Muscle layer of colon (tissue), 2 donors: ENCODE measurements at regions not wholly inside any gene's neighbourhood (a gene's known extent, or its start where the extent isn't known, plus 50 kb on each side); places are given as distances from the start of the nearest gene placed in this dataset.

Experiments used
- H3K27ac ChIP-seq: one replicate; pipeline ENCODE4 v1.7.0; 2013; ENCODE audit warnings: low read depth, mild to moderate bottlenecking, low read length, moderate library complexity
- H3K27me3 ChIP-seq, 2 donors: one replicate each; pipeline ENCODE4 v1.7.0; 2013; ENCODE audit warnings: low read length in 2 of 2, mild to moderate bottlenecking in 2 of 2; ENCODE audit not compliant: insufficient read depth in 2 of 2, control insufficient read depth in 1 of 2
- H3K36me3 ChIP-seq: one replicate; pipeline ENCODE4 v1.7.0; 2013; ENCODE audit warnings: mild to moderate bottlenecking, low read length; ENCODE audit not compliant: insufficient read depth
- H3K4me1 ChIP-seq: one replicate; pipeline ENCODE4 v1.7.0; 2013; ENCODE audit warnings: mild to moderate bottlenecking, low read length; ENCODE audit not compliant: insufficient read depth
- H3K4me3 ChIP-seq, 2 donors: one replicate each; pipeline ENCODE4 v1.7.0; 2013; ENCODE audit warnings: low read length in 2 of 2, low read depth in 1 of 2, mild to moderate bottlenecking in 1 of 2, moderate library complexity in 1 of 2
- H3K9ac ChIP-seq: one replicate; pipeline ENCODE4 v1.7.0; 2013; ENCODE audit warnings: low read length
- H3K9me3 ChIP-seq: one replicate; pipeline ENCODE4 v1.7.0; 2013; ENCODE audit warnings: mild to moderate bottlenecking, low read length
- donor health status: abdominal sarcoma.
- donor health status: Adenocarcinoma of cecum.

DNA sequence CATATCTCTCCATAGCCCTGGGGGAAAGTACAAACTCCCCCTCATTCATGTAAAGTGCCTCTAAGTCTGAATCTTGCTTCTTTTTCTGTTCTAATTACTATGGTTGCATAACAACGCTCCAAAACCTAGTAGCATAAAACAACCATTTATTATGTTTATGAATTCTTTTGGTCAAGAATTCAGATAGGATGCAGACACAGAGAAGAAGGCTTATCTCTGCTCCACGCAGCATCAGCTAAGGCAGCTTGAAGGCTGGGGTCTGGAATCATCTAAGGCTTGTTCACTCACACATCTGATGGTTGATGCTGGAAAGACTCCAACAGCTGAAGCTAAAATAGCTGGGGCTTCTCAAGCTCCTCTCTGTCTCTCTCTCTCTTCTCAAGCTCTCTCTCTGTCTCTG lies 564.5 kb downstream of the ZNF674 start:
- Histone ChIP-seq H3K36me3 (no peaks in the 10 kb centered on the region), H3K9ac (no peak overlapping the region), H3K27ac (no peak overlapping the region), H3K27me3 (no peaks in the 10 kb centered on the region), H3K9me3 (no peaks in the 10 kb centered on the region), H3K4me1 (no peaks in the 10 kb centered on the region), H3K4me3 (no peak overlapping the region)

DNA sequence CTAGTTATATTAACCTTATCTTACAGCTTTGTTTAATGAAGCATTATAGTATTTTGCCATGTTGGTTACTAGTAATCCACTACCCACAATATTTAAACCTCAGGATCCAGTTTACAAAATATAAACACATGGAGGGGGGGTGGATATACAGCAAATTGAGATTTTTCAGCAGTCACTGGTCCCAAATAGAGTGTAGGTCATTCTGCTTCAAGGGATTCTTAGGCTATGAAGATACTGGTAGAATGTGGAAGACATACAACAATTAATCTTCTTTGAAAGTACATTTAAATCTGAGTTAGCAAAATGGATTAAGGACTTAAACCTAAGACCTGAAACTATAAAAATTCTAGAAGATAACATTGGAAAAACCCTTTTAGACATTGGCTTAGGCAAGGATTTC lies 569.6 kb downstream of the ZNF674 start:
- no peak overlapping the region for H3K4me3 ChIP-seq
- H3K36me3 ChIP-seq: no peaks in the 10 kb centered on the region
- H3K4me1 ChIP-seq: no peaks in the 10 kb centered on the region
- no peak overlapping the region for H3K27ac ChIP-seq
- no peaks in the 10 kb centered on the region for H3K27me3 ChIP-seq
- H3K9me3 ChIP-seq: no peaks in the 10 kb centered on the region
- no peak overlapping the region for H3K9ac ChIP-seq

- no peak overlapping the region for H3K9ac ChIP-seq
- no peaks in the 10 kb centered on the region for H3K9me3 ChIP-seq
Measured at GRCh38 chrX:45972636-45973035, 572.6 kb downstream of the ZNF674 start.

GRCh38 chrX:45959567-45959966 lies 585.7 kb downstream of the ZNF674 start:
- Histone ChIP-seq H3K9ac (no peak overlapping the region), H3K27ac (no peak overlapping the region), H3K9me3 (no peaks in the 10 kb centered on the region), H3K36me3 (no peaks in the 10 kb centered on the region), H3K4me1 (no peaks in the 10 kb centered on the region), H3K27me3 (no peaks in the 10 kb centered on the region), H3K4me3 (no peak overlapping the region)

More at GRCh38 chrX:45972636-45973035, 572.6 kb downstream of the ZNF674 start:
- H3K27me3 ChIP-seq: no peaks in the 10 kb centered on the region
- no peak overlapping the region for H3K4me3 ChIP-seq
- no peaks in the 10 kb centered on the region for H3K4me1 ChIP-seq
- H3K36me3 ChIP-seq: no peaks in the 10 kb centered on the region
- H3K27ac ChIP-seq: no peak overlapping the region

GRCh38 chrX:45956191-45956870 lies 588.9 kb downstream of the ZNF674 start:
- no peaks in the 10 kb centered on the region for H3K9me3 ChIP-seq
- H3K9ac ChIP-seq: no peak overlapping the region
- H3K27me3 ChIP-seq: no peaks in the 10 kb centered on the region

DNA sequence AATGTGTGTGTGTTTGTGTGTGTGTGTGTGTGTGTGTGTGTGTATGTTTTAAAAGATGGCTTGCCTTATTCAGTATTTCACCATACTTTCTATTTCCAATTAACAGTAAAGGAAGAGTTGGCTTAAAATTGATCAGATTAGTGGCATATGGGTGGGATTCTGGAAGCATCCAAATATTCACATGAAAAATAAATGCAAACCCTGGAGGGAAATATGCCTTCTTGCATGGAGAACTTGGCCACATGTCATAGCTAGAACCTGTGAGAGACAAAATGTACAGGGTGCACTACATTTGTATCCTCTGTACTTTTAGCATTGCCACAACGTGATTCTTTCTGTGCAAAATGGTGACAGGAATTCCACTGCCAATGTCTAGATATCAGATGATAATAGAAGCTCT lies 589.6 kb downstream of the ZNF674 start:
- no peak overlapping the region for H3K27ac ChIP-seq
- no peak overlapping the region for H3K4me3 ChIP-seq
- H3K9me3 ChIP-seq: no peaks in the 10 kb centered on the region
- H3K36me3 ChIP-seq: no peaks in the 10 kb centered on the region
- H3K4me1 ChIP-seq: no peaks in the 10 kb centered on the region
- no peak overlapping the region for H3K9ac ChIP-seq
- no peaks in the 10 kb centered on the region for H3K27me3 ChIP-seq

More at GRCh38 chrX:45956191-45956870, 588.9 kb downstream of the ZNF674 start:
- no peak overlapping the region for H3K4me3 ChIP-seq
- no peaks in the 10 kb centered on the region for H3K36me3 ChIP-seq
- H3K4me1 ChIP-seq: no peaks in the 10 kb centered on the region
- H3K27ac ChIP-seq: no peak overlapping the region

- Histone ChIP-seq H3K9me3 (no peaks in the 10 kb centered on the region), H3K4me3 (no peak overlapping the region), H3K4me1 (no peaks in the 10 kb centered on the region), H3K36me3 (no peaks in the 10 kb centered on the region), H3K27me3 (no peaks in the 10 kb centered on the region), H3K9ac (no peak overlapping the region), H3K27ac (no peak overlapping the region)
Measured at GRCh38 chrX:45954026-45954425, 591.2 kb downstream of the ZNF674 start.

DNA sequence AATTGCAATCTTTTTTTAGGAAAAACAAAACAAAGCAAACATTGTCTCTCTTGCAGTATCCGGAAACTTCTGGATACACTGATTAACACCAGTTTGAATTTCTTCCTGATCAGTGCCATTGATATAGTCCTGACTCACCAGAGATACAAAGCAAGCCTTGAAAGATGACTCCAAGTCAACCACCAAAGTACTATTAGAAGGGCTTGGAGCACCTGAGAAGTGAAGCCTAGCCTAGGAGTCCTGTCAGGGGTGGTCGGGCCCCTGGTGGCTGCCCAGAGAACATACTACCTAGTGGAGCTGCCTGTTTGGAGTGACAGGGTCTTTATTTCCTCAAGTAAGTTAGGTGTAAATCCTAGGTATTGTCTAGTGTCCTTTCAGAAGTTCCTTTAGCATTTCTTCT lies 593.2 kb downstream of the ZNF674 start:
- Histone ChIP-seq H3K36me3 (no peaks in the 10 kb centered on the region), H3K9me3 (no peaks in the 10 kb centered on the region), H3K4me1 (no peaks in the 10 kb centered on the region), H3K4me3 (no peak overlapping the region), H3K27me3 (no peaks in the 10 kb centered on the region), H3K27ac (no peak overlapping the region), H3K9ac (no peak overlapping the region)

DNA sequence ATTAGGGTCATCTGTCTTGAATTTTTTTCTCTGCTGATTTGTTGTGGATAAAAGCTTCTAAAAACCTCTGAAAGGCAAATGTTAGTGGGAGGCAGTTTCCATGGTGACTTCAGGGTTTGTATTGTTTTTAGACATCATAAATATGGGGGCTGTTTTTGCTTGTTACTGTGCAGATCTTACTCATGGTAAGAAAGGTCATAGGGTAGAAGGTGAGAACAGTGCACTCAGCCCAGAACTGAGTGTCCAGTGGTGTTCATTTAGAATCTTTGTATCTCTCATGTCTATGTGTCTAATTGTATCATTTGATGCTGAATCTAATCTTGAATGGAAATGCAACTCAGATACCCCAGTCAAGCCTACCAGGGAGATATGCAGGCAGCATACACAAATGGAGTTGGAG lies 609.8 kb downstream of the ZNF674 start:
- Histone ChIP-seq H3K27me3 (no peaks in the 10 kb centered on the region), H3K4me1 (no peaks in the 10 kb centered on the region), H3K9ac (no peak overlapping the region), H3K4me3 (no peak overlapping the region), H3K9me3 (no peaks in the 10 kb centered on the region), H3K27ac (no peak overlapping the region), H3K36me3 (no peaks in the 10 kb centered on the region)

DNA sequence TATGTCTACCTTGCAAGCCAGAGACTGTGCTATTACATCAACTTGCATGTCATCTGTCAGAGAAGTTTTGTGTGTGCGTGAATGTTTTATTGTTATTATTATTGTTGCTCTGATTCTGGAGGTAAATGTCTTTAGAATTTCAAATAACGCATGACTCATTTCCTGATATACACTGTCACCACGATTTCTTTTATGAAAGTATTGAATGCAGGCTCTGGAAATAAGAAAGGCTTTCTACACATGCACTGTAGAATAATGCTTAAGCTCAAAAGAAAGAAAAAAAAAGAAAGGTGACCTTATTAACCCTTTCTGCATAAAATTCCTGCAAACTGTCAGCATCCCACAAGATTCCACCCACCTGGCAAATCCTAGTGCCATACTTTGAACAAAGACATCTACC lies 632.9 kb downstream of the ZNF674 start:
- Histone ChIP-seq H3K27ac (no peak overlapping the region), H3K4me3 (no peak overlapping the region), H3K4me1 (no peaks in the 10 kb centered on the region), H3K9me3 (no peaks in the 10 kb centered on the region), H3K27me3 (peaks cover 0 to 8% of the 10 kb centered on the region in 2 donors), H3K36me3 (no peaks in the 10 kb centered on the region), H3K9ac (no peak overlapping the region)

DNA sequence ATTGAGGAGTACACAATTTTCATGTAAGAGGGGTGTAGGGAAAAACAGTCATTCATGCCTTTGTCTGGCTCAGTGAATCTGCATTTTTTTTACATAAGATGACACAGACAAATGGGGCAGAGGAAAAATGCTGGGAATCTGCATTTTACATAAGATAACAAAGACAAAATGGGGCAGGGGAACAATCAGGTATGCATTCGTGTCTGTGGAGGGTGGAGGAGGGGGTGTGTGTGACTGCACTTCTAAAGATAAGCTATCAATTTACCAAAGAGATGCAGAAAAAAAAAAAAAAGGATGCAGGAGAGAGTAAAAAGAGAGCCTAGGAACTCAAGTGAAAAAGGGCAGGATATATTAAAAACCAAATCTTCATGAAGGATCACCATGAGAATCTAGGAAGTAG lies 637.4 kb downstream of the ZNF674 start:
- H3K9ac ChIP-seq: no peak overlapping the region
- no peak overlapping the region for H3K27ac ChIP-seq
- H3K4me3 ChIP-seq: no peak overlapping the region
- H3K9me3 ChIP-seq: no peaks in the 10 kb centered on the region
- no peaks in the 10 kb centered on the region for H3K4me1 ChIP-seq
- H3K36me3 ChIP-seq: no peaks in the 10 kb centered on the region
- peaks cover 0 to 8% of the 10 kb centered on the region in 2 donors for H3K27me3 ChIP-seq

DNA sequence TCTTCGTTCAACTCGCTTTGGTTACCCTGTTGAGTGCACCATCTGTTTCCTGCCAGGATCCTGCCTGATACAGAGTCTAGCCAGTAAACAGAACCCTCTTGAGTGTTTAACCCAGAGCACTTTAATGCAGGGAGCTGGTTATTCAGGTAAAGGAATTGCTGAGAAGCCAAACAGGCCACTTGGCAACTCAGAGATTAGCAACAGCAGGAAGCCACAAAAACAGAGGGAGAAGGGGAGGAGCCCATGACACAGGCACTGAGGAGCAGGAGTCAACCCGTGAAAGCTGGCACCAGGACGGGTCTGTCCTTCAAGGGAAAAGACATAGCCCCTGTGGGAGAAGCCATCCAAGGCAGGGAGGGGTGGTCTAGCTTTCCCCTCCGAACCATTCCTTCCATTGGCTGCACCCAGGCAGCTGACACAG lies 641.4 kb downstream of the ZNF674 start:
- no peak overlapping the region for H3K27ac ChIP-seq
- H3K9ac ChIP-seq: no peak overlapping the region
- no peaks in the 10 kb centered on the region for H3K27me3 ChIP-seq
- H3K4me3 ChIP-seq: no peak overlapping the region
- H3K36me3 ChIP-seq: no peaks in the 10 kb centered on the region
- no peaks in the 10 kb centered on the region for H3K4me1 ChIP-seq
- H3K9me3 ChIP-seq: no peaks in the 10 kb centered on the region
